Neural progenitor cell (in vitro differentiated cells): ENCODE measurements at regions not wholly inside any gene's neighbourhood (a gene's known extent, or its start where the extent isn't known, plus 50 kb on each side); places are given as distances from the start of the nearest gene placed in this dataset.

ENCODE experiments used
- DNase-seq: peaks from one replicate; pipeline ENCODE4 v3.0.0-alpha.2; 2016; ENCODE audit warnings: low spot score
- H2AFZ ChIP-seq: fragments of 200-600 bp; sonication (generic); replicated peaks from 2 replicates; pipeline ENCODE4 v1.6.1; 2016; ENCODE audit warnings: antibody characterized with exemption
- H3F3A ChIP-seq: fragments of 200-600 bp; sonication (generic); 2 replicates; pipeline ENCODE4 v1.6.1; 2016; ENCODE audit warnings: antibody characterized with exemption, low read depth
- H3K27ac ChIP-seq: fragments of 200-600 bp; sonication (generic); 2 replicates; pipeline ENCODE4 v1.5.1; 2016; ENCODE audit warnings: mild to moderate bottlenecking
- H3K27me3 ChIP-seq: fragments of 200-600 bp; sonication (generic); 2 replicates; pipeline ENCODE4 v1.6.1; 2016; ENCODE audit warnings: mild to moderate bottlenecking, moderate library complexity
- H3K36me3 ChIP-seq: fragments of 200-600 bp; sonication (generic); 2 replicates; pipeline ENCODE4 v1.5.1; 2016
- H3K4me1 ChIP-seq: fragments of 200-600 bp; sonication (generic); 2 replicates; pipeline ENCODE4 v1.6.1; 2016; ENCODE audit warnings: mixed run types
- H3K4me2 ChIP-seq: fragments of 200-600 bp; sonication (generic); 2 replicates; pipeline ENCODE4 v1.6.1; 2016
- H3K4me3 ChIP-seq: fragments of 200-600 bp; sonication (generic); 2 replicates; pipeline ENCODE4 v1.5.1; 2016
- H3K79me2 ChIP-seq: fragments of 200-600 bp; sonication (generic); 2 replicates; pipeline ENCODE4 v1.6.1; 2016; ENCODE audit warnings: low read depth
- H3K9ac ChIP-seq: fragments of 200-600 bp; sonication (generic); 2 replicates; pipeline ENCODE4 v1.6.1; 2016
- H3K9me3 ChIP-seq: fragments of 200-600 bp; sonication (generic); 2 replicates; pipeline ENCODE4 v1.5.1; 2016; ENCODE audit warnings: low read depth
- H4K20me1 ChIP-seq: fragments of 200-600 bp; sonication (generic); 2 replicates; pipeline ENCODE4 v1.6.1; 2016; ENCODE audit warnings: low read depth
- H3K27ac Mint-ChIP-seq: 3 replicates; pipeline ENCODE4 v1.8.0; 2021; ENCODE audit warnings: mixed read lengths
- H3K27me3 Mint-ChIP-seq: 2 replicates; pipeline ENCODE4 v1.8.0; 2022; ENCODE audit warnings: low read depth, mild to moderate bottlenecking, inconsistent platforms, moderate library complexity, mixed read lengths; ENCODE audit not compliant: insufficient read depth
- H3K36me3 Mint-ChIP-seq: 3 replicates; pipeline ENCODE4 v1.8.0; 2021; ENCODE audit warnings: mixed read lengths
- H3K4me1 Mint-ChIP-seq: 3 replicates; pipeline ENCODE4 v1.8.0; 2021; ENCODE audit warnings: mixed read lengths
- H3K4me3 Mint-ChIP-seq: 3 replicates; pipeline ENCODE4 v1.8.0; 2021; ENCODE audit warnings: mild to moderate bottlenecking, moderate library complexity, mixed read lengths
- H3K9me3 Mint-ChIP-seq: 3 replicates; pipeline ENCODE4 v1.8.0; 2020; ENCODE audit warnings: mixed read lengths
- CTCF ChIP-seq: fragments of 200-600 bp; sonication (generic); IDR thresholded peaks from 2 replicates; pipeline ENCODE4 v1.5.1; 2017; ENCODE audit warnings: antibody characterized with exemption, mild to moderate bottlenecking
- EZH2 ChIP-seq: fragments of 200-600 bp; sonication (generic); IDR thresholded peaks from 2 replicates; pipeline ENCODE4 v1.6.1; 2017; ENCODE audit warnings: antibody characterized with exemption, mild to moderate bottlenecking, moderate library complexity
- EZH2phosphoT487 ChIP-seq: fragments of 200-600 bp; sonication (generic); IDR thresholded peaks from 2 replicates; pipeline ENCODE4 v1.6.1; 2017; ENCODE audit warnings: antibody characterized with exemption

GRCh38 chr21:35328856-35329455 is 279.9 kb upstream of the RUNX1 start:
- Histone ChIP-seq H3K27me3 (no peaks in the 10 kb centered on the region), H3K36me3 (no peaks in the 10 kb centered on the region), H3K4me1 (no peaks in the 10 kb centered on the region), H2AFZ (no peak overlapping the region), H3K79me2 (no peaks in the 10 kb centered on the region), H3K9me3 (no peaks in the 10 kb centered on the region), H3K9ac (no peak overlapping the region), H3K27ac (no peak overlapping the region), H3K4me3 (no peak overlapping the region), H3F3A (no peaks in the 10 kb centered on the region), H4K20me1 (no peaks in the 10 kb centered on the region), H3K4me2 (no peak overlapping the region)
- no peaks in the 10 kb centered on the region for H3K4me1 Mint-ChIP-seq
- no peak for DNase-seq
- no peaks in the 10 kb centered on the region for H3K9me3 Mint-ChIP-seq
- H3K4me3 Mint-ChIP-seq = no peak overlapping the region
- TF ChIP-seq EZH2phosphoT487 = no peak
- no peak for TF ChIP-seq CTCF
- TF ChIP-seq EZH2 = no peak
- H3K27ac Mint-ChIP-seq = no peak overlapping the region
- no peaks in the 10 kb centered on the region for H3K27me3 Mint-ChIP-seq
- H3K36me3 Mint-ChIP-seq = no peaks in the 10 kb centered on the region

GRCh38 chr21:35326677-35327076 is 277.6 kb upstream of the RUNX1 start:
- Mint-ChIP-seq H3K4me3 (no peak overlapping the region), H3K4me1 (no peaks in the 10 kb centered on the region), H3K27ac (no peak overlapping the region), H3K27me3 (no peaks in the 10 kb centered on the region), H3K9me3 (no peaks in the 10 kb centered on the region), H3K36me3 (no peaks in the 10 kb centered on the region)
- no peaks in the 10 kb centered on the region for H3K79me2 ChIP-seq
- TF ChIP-seq EZH2 (no peak), EZH2phosphoT487 (no peak), CTCF (no peak)
- no peaks in the 10 kb centered on the region for H3K4me1 ChIP-seq
- no peaks in the 10 kb centered on the region for H3F3A ChIP-seq
- H3K4me2 ChIP-seq = no peak overlapping the region
- no peaks in the 10 kb centered on the region for H3K9me3 ChIP-seq
- no peak overlapping the region for H3K4me3 ChIP-seq
- no peak overlapping the region for H3K9ac ChIP-seq
- H3K27me3 ChIP-seq = no peaks in the 10 kb centered on the region
- no peak for DNase-seq
- no peaks in the 10 kb centered on the region for H4K20me1 ChIP-seq
- no peaks in the 10 kb centered on the region for H3K36me3 ChIP-seq
- no peak overlapping the region for H2AFZ ChIP-seq
- no peak overlapping the region for H3K27ac ChIP-seq

GRCh38 chr21:35325953-35326352 is 276.9 kb upstream of the RUNX1 start:
- no peak for TF ChIP-seq EZH2
- no peak for TF ChIP-seq CTCF
- Histone ChIP-seq H3K4me2 (no peak overlapping the region), H3K27ac (no peak overlapping the region), H2AFZ (no peak overlapping the region), H3K27me3 (no peaks in the 10 kb centered on the region), H3K79me2 (no peaks in the 10 kb centered on the region), H3F3A (no peaks in the 10 kb centered on the region), H3K4me3 (no peak overlapping the region), H3K4me1 (no peaks in the 10 kb centered on the region), H3K9ac (no peak overlapping the region), H3K9me3 (no peaks in the 10 kb centered on the region), H3K36me3 (no peaks in the 10 kb centered on the region), H4K20me1 (no peaks in the 10 kb centered on the region)
- H3K36me3 Mint-ChIP-seq = no peaks in the 10 kb centered on the region
- DNase-seq = no peak
- no peaks in the 10 kb centered on the region for H3K4me1 Mint-ChIP-seq
- H3K27ac Mint-ChIP-seq = no peak overlapping the region
- no peaks in the 10 kb centered on the region for H3K9me3 Mint-ChIP-seq
- H3K4me3 Mint-ChIP-seq = no peak overlapping the region
- no peaks in the 10 kb centered on the region for H3K27me3 Mint-ChIP-seq
